Activated CD8-positive, alpha-beta memory T cell treated with anti-CD3 and anti-CD28 coated beads, Interleukin-2, amount 50 U/mL, for 24 hours (primary cell): ENCODE measurements at regions not wholly inside any gene's neighbourhood (a gene's known extent, or its start where the extent isn't known, plus 50 kb on each side); places are given as distances from the start of the nearest gene placed in this dataset.
"Not testable (repeated sequence)": the region's sequence is repeated elsewhere in the genome, so short reads cannot be mapped to it uniquely, and the experiment has no call there.

ENCODE experiments used
- DNase-seq: peaks from one replicate; pipeline ENCODE4 v3.0.0-alpha.2; 2020; ENCODE audit errors: extremely low read depth

DNA sequence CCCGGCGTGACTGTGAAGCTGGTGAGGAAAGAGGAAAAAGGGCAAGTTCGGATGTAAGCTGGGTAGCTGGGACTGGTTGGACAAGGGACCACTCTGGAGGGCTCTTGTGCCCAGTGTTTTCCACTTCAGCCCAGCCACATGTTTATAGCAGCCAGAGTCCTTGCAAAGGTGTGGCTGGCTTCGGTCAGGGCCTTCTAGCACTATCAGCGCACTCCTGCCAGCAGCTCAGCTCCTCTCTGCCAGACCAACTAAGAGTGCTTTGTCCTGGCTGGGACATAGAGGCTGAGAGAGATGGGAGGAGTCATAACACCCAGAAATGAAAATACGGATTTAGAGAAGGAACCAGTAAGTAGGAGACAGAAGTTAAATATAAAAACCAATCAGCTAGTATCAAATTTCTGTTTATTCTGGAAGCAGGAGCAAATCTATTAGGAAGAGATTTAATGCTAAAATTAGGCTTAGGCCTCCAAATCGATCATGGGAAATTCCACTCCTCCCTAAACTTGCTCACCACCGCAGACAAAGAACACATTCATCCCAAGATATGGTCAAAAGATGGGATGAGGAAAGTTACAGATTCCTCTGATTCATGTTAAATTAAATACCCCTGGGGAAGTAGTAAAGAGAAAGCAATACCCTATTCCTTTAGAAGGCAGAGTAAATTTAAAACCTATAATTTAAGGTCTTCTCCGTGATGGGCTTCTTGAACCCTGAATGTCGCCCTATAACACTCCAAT, 135.0 kb downstream of the RALA start:
- DNase-seq = no peak

DNA sequence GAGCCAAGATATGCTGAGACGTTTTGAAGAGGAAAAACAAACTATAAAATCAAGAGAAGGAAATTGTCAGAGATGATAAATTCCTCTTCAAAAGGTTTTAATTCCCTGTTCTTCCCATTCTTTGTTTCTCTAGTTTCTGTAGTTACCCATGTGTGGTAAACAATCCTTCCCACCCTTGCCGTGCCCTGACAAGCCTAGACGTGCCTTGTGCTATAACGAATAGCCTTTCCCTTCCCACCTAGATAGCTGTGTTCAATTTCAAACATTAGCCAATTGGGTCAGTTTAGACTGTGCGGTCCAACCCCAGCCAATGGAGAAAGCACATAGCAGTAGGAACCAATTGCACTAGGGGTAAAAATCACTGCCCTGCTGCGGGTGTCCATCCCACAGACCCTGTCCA, 138.1 kb downstream of the RALA start:
- DNase-seq = no peak

DNA sequence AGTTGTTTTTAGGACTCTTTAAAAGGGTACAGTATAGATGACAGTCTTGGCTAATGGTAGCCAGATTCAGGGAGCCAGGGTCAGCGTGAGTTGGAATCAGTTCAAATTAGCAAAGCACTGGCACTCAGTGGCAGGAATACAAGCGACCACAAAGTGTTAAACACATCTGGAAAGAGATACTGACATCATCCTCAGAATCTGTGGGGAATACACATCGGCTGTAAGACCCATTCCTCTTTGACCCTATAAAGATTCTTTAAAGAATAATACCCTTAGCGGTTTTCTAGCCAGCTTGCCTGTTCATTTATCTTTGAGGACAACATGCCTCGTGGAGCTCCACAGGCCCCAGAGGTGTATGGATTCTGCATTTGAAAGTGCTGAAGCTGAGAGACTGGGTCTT, 139.1 kb downstream of the RALA start:
- DNase-seq = not testable (repeated sequence)

GRCh38 chr7:39762881-39763280, 139.5 kb downstream of the RALA start:
- DNase-seq = not testable (repeated sequence)

GRCh38 chr7:39765833-39766232, 142.5 kb downstream of the RALA start:
- DNase-seq = not testable (repeated sequence)

DNA sequence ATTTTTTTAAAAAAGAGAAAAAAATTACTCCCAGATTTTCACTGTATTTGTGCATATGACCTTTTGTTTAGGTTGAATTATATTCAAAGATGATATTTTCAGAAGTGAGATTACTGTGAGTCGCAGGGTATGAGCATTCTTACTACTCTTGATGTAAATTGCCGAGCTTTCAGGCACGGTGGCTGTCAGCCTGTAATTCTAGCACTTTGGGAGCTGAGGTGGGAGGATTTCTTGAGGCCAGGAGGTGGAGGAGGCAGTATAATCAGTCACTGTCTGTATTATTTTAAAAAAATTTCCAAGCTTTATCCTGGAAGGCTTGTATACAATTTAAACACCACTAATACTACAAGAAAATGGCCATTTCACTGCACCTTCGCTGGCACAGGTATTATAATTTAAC, 145.1 kb downstream of the RALA start:
- not testable (repeated sequence) for DNase-seq

DNA sequence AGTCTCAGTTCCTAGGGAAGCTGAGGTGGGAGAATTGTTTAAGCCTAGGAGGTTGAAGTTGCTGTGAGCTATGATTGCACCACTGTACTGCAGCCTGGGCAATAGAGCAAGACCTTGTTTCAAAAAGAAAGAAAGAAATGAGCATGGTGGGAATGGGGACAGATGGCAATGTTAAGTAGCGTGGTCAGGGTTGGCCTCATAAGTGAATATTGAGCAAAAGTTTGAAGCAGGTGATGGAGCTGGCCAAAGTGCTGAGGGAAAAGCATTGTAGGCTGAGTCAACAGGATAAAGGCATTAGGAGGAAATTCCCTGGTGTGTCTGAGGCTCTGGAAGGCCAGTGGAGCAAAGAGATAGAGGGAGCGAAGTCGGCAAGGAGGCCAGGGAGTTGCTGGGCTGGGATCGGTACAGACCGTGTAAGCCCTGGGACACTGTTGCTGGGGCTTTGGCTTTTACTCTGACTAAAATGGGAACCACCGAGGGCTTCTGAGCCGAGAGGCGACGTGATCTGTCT, 151.0 kb downstream of the RALA start:
- not testable (repeated sequence) for DNase-seq

DNA sequence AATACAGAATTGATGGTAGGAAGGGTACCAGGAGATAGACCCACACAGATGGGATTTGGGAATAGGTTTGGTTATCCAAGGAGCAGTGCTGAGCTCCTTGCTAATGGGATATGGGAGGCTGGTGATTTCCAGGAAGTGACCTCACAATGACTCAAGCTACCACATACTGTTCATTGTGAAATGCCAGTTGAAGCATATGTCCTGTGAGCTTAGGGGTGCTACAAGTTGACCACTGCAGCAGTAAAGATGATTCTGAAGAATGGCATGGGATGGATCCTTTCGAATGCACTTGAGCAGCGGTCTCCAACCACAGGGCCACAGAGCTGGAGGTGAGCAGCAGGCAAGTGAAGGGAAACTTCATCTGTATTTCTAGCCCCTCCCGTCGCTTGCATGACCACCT, 158.2 kb downstream of the RALA start:
- DNase-seq = not testable (repeated sequence)

GRCh38 chr7:39786440-39786839, 163.1 kb downstream of the RALA start:
- not testable (repeated sequence) for DNase-seq

DNA sequence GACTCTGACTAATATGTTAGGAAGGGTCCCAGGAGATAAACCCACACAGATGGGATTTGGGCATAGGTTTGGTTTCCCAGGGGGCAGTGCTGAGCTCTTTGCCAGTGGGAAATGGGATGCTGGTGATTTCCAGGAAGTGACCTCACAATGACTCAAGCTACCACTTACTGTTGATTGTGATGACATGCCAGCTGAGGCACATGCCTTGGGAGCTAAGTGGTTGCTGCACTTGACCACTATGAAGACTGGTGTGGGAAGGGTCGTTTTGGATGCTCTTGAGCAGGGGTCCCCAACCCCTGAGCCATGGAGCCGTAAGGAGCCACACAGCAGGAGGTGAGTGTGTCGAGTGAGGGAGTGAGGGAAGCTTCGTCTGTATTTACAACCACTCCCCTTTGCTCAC, 159.0 kb upstream of the CDK13 start:
- not testable (repeated sequence) for DNase-seq

GRCh38 chr7:39791911-39792310, 158.1 kb upstream of the CDK13 start:
- DNase-seq = not testable (repeated sequence)

GRCh38 chr7:39793026-39793425, 157.0 kb upstream of the CDK13 start:
- DNase-seq = not testable (repeated sequence)

DNA sequence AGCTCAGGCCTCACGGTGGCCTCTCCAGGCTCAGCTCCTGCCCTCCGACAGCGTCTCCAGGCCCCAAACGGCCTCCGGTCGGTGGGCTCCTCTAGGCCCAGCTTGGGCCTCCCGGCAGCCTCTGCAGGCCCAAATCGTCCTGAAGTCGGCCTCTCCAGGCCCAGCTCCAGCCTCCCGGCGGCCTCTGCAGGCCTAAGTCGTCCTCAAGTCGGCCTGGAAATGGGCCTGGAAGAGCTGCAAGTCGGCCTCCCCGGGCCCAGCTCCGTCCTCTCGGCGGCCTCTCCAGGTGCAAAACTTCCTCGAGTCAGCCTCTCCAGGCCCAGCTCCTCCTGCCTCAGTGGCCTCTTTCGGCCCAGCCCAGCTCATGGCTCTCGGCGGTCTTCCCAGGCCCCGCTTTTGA, 156.2 kb upstream of the CDK13 start:
- not testable (repeated sequence) for DNase-seq

- DNase-seq = not testable (repeated sequence)
Observed at GRCh38 chr7:39796947-39797346, 153.1 kb upstream of the CDK13 start.

- DNase-seq = not testable (repeated sequence)
Observed at GRCh38 chr7:39798077-39798476, 152.0 kb upstream of the CDK13 start.

DNA sequence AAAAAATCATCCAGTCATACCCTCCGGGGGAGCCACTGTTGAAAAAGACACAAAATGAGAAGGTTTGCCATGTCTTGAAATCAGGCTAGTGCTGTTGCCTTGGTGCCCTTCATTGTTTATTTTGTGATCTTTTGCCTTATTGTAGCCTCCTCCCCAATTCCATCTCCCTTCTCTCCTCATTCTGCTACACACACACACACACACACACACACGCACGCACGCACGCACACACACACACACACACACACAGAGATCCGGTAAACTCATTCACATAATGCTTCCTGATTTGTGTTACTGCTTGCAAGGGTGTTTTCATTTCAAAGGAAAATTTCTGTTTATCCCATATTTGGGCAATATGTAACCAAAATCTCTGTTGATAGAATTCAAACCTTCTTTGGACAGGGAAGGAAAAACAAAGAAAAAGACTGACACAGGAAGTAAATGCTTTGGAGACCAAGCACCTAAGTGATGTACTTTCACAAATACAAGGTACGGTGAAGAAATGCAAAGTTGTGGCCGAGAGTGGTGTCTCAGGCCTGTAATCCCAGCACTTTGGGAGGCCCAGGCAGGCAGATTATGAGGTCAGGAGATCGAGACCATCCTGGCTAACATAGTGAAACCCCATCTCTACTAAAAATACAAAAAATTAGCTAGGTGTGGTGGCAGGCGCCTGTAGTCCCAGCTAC, 141.1 kb upstream of the CDK13 start:
- DNase-seq = no peak

GRCh38 chr7:39810204-39810642, 139.8 kb upstream of the CDK13 start:
- DNase-seq = no peak

DNA sequence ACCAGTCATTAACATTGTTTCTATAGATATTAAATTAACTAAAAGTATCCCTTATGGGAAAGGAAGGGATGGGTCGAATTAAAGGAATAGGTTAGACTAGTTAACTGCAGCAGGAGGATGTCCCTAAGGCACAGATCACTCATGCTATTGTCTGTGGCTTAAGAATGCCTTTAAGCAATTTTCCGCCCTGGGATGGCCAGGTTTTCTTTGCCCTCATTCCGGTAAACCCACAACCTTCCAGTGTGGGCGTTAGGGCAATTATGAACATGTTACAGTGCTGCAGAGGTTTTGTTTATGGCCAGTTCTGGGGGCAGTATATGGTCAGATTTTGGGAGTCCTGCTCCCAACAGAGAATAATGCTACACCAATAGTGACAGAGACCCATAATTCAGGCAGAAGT, 139.3 kb upstream of the CDK13 start:
- no peak for DNase-seq

GRCh38 chr7:39811161-39811614, 138.9 kb upstream of the CDK13 start:
- DNase-seq = no peak

DNA sequence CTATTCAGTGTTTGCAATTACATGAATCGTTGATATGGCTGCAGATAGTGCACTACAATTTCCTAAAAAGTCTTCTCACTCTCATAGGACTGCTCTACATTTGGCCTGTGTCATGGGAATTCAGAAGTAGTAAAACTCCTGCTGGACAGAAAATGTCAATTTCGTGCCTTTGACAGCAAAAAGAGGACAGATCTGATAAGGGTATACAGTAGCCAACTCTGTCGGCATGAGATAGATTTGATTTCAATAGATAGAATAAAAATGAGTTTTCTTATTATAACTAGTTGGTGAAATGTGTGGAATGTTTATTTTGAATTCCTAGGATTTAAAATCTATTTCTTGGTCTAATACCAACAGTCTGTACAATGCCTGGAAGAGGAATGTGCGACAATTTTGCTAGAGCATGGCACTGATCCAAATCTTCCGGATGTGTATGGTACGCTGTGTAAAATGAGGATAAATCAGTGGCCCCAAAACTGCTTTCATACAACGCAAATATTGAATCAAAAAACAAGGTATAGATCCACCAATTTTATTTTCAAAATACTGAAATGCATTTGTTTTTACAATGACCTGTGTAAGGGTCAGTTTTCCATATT, 133.5 kb upstream of the CDK13 start:
- no peak for DNase-seq

GRCh38 chr7:39819514-39819913, 130.5 kb upstream of the CDK13 start:
- no peak for DNase-seq

GRCh38 chr7:39824456-39825200, 125.4 kb upstream of the CDK13 start:
- DNase-seq = no peak
